ENCODE measurements at regions not wholly inside any gene's neighbourhood (a gene's known extent, or its start where the extent isn't known, plus 50 kb on each side); places are given as distances from the start of the nearest gene placed in this dataset.

GRCh38 chr2:8551622-8552074 lies 130.2 kb upstream of the ID2 start:
- no peak overlapping the region for H3K4me3 ChIP-seq (ENCODE audit: low read depth, low read length)
- TF ChIP-seq CTCF (IDR thresholded peaks at IDR 0.05; ENCODE audit: insufficient read depth, low read length, missing control alignments) = no peak
- DNase-seq (ENCODE audit: low read depth, low spot score) = no peak
- POLR2A ChIA-PET = no interaction called here
- CTCF ChIA-PET = interaction anchor here (1.5 kb wide), 1 partner anchor 1122 kb away, joined by 3 read pairs; no protein-coding TSS in a partner anchor

DNA sequence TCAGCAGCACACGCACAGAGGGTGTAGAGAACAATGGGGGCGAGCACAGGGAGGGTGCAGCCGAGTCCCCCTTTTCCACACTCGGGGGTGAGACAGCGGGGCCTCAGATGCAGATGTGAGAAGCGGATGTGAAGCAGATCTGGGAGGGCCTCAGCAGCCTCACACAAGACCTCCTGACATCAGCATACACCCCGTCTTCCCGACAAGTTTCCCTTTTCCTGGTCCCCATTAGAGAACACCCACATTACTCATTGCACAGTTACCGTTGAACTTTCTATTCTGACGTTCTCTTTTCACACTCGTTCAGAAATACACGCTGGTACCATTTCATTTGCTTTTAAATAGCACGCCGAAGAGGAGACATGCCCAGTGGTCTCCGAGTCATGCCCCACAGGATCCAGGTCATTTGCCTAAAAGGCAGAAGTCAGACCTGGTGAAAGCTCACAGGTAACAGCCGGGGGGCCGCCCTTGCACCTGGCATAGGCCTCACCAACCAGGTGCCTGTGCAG lies 129.5 kb upstream of the ID2 start:
- DNase-seq (ENCODE audit: low read depth, low spot score) = no peak
- CTCF ChIA-PET = interaction anchor here (1.5 kb wide), 1 partner anchor 1123 kb away, joined by 3 read pairs; no protein-coding TSS in a partner anchor
- H3K4me3 ChIP-seq (ENCODE audit: low read depth, low read length) = no peak overlapping the region
- POLR2A ChIA-PET = no interaction called here
- TF ChIP-seq CTCF (IDR thresholded peaks at IDR 0.05; ENCODE audit: insufficient read depth, low read length, missing control alignments) = no peak

GRCh38 chr2:8553643-8554042 lies 128.2 kb upstream of the ID2 start:
- H3K4me3 ChIP-seq (ENCODE audit: low read depth, low read length) = no peak overlapping the region
- ChIA-PET POLR2A (no interaction called here), CTCF (interaction anchor here (1.1 kb wide), 1 partner anchor 10 kb away, joined by 7 read pairs; no protein-coding TSS in a partner anchor)
- no peak for DNase-seq (ENCODE audit: low read depth, low spot score)
- TF ChIP-seq CTCF (IDR thresholded peaks at IDR 0.05; ENCODE audit: insufficient read depth, low read length, missing control alignments) = no peak

DNA sequence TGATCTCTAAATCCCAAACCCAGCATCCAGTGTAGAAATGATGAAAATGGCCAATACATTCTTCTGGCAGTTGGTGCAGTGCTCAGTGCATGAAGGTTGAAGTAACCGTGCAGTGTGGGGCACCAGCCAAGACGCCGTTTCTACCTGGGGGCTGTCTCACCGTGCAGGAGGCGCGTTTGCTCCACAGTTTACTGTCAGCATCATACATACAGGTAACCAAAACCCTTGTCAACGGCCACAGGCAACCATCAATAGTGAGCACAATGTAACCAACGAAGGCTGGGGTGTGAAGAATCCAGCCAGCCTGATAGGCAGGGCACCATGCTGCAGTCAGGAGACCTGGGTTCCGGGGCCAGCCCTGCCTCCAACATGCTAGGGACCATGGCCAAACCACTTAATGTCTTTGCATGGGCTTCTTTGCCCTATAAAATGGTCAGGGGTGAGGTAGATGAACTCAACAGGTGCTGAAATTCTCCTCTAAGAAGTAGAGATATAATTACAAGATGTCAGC lies 127.5 kb upstream of the ID2 start:
- H3K4me3 ChIP-seq (ENCODE audit: low read depth, low read length) = no peak overlapping the region
- DNase-seq (ENCODE audit: low read depth, low spot score) = no peak
- POLR2A ChIA-PET = no interaction called here
- CTCF ChIA-PET = interaction anchor here (1.1 to 1.2 kb wide), 2 partner anchors 10 to 11 kb away, joined by 3 to 7 read pairs; no protein-coding TSS in a partner anchor
- no peak for TF ChIP-seq CTCF (IDR thresholded peaks at IDR 0.05; ENCODE audit: insufficient read depth, low read length, missing control alignments)

- no peak for TF ChIP-seq CTCF (IDR thresholded peaks at IDR 0.05; ENCODE audit: insufficient read depth, low read length, missing control alignments)
- H3K4me3 ChIP-seq (ENCODE audit: low read depth, low read length) = no peak overlapping the region
- ChIA-PET POLR2A (no interaction called here), CTCF (interaction anchor here (1.2 kb wide), 1 partner anchor 12 kb away, joined by 3 read pairs; no protein-coding TSS in a partner anchor)
- DNase-seq (ENCODE audit: low read depth, low spot score) = no peak
These were observed 126.3 kb upstream of the ID2 start for GRCh38 chr2:8555543-8555942.

- DNase-seq (ENCODE audit: low read depth, low spot score) = no peak
- POLR2A ChIA-PET = no interaction called here
- TF ChIP-seq CTCF (IDR thresholded peaks at IDR 0.05; ENCODE audit: insufficient read depth, low read length, missing control alignments) = no peak
- CTCF ChIA-PET = no interaction called here
- no peak overlapping the region for H3K4me3 ChIP-seq (ENCODE audit: low read depth, low read length)
These were observed 123.8 kb upstream of the ID2 start for GRCh38 chr2:8558096-8558495.
